ENCODE measurements at regions not wholly inside any gene's neighbourhood (a gene's known extent, or its start where the extent isn't known, plus 50 kb on each side); places are given as distances from the start of the nearest gene placed in this dataset.

DNA sequence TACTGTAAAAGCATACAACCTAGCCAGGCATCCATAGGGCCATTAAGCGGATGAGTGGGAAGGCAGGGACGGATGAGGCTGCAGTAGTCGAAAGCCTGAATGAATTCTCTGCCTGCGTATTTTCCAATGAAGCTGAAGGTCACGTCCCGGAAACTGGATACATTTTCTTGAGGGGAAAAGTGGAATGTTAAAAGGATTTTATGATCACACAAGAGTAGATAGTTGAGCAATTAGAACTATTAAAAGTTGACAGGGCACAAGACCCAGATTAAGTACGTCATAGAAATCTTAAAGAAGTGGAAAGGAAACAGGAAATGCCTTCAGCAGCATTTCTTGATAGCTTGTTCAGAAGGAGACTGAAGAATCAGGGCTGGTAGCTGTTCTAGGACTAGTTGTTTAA lies 98.3 kb upstream of the CXXC4 start (continued):
- TF ChIP-seq GTF2F1 (IDR thresholded peaks at IDR 0.05; ENCODE audit: borderline replicate concordance, low read depth, low read length) (no peak), SP4 (IDR thresholded peaks at IDR 0.05; ENCODE audit: low read length) (no peak), POLR2AphosphoS5 (IDR thresholded peaks at IDR 0.05; ENCODE audit: low read depth, low read length) (no peak)

All from H1 (cell line).